Endothelial cell of umbilical vein (primary cell): ENCODE measurements at regions not wholly inside any gene's neighbourhood (a gene's known extent, or its start where the extent isn't known, plus 50 kb on each side); places are given as distances from the start of the nearest gene placed in this dataset.

ENCODE experiments used
- BruUV-seq: library from RNA; stranded (reverse); fragments of 400-500 nt; replicated peaks from 2 replicates; lab custom pipeline; 2021; lab: Mats Ljungman, UMichigan
- CTCF ChIA-PET: fragments of 300-600, 350-600 bp; sonication (Branson Sonifier 250); formaldehyde crosslinking; loops from one replicate; lab custom pipeline; 2021; ENCODE audit warnings: antibody characterized with exemption, inconsistent platforms; lab: Charles Lee
- POLR2A ChIA-PET: fragments of 300-600, 350-600 bp; sonication (Branson Sonifier 250); formaldehyde crosslinking; loops from one replicate; lab custom pipeline; 2021; ENCODE audit warnings: antibody characterized with exemption, inconsistent platforms; lab: Charles Lee
- DNase-seq: peaks from one replicate; pipeline ENCODE4 v3.0.0-alpha.2; 2011; ENCODE audit warnings: low read depth, low spot score
- FAIRE-seq: peaks from 2 replicates; lab custom pipeline; 2011; peaks lifted over from hg19 to GRCh38; lab: Jason Lieb, UNC
- H2AFZ ChIP-seq: 2 replicates; pipeline ENCODE4 v1.6.0; 2012; ENCODE audit warnings: low read depth, low read length, control low read depth, inconsistent platforms
- H3K27ac ChIP-seq: 2 replicates; pipeline ENCODE4 v1.5.1; 2011; ENCODE audit warnings: low read depth, mild to moderate bottlenecking, control low read depth, low read length, moderate library complexity; ENCODE audit not compliant: insufficient read depth
- H3K27me3 ChIP-seq, 2 experiments: 2 replicates each; pipeline versions ENCODE4 v1.6.0 to v1.6.1; 2011; ENCODE audit warnings: low read length in 2 of 2, mixed read lengths in 1 of 2; ENCODE audit not compliant: control insufficient read depth in 2 of 2, insufficient read depth in 2 of 2
- H3K36me3 ChIP-seq, 2 experiments: 2 replicates in 1 of 2; 3 replicates in 1 of 2; pipeline ENCODE4 v1.5.1; 2011; ENCODE audit warnings: low read length in 2 of 2, mild to moderate bottlenecking in 1 of 2, moderate library complexity in 1 of 2; ENCODE audit not compliant: control insufficient read depth in 2 of 2, insufficient read depth in 2 of 2; ENCODE audit errors: extremely low read depth in 1 of 2
- H3K4me1 ChIP-seq: 3 replicates; pipeline ENCODE4 v1.5.1; 2011; ENCODE audit warnings: mild to moderate bottlenecking, low read length; ENCODE audit not compliant: control insufficient read depth, insufficient read depth; ENCODE audit errors: extremely low read depth
- H3K4me2 ChIP-seq: 2 replicates; pipeline ENCODE4 v1.6.1; 2011; ENCODE audit warnings: low read length, control low read depth, mixed read lengths; ENCODE audit not compliant: insufficient read depth
- H3K4me3 ChIP-seq, 3 experiments: fragments of 200-600 bp in 1 of 3; sonication (generic), shearing (Covaris generic) in 1 of 3; replicated peaks in 1 of 3; 2 replicates each; pipeline ENCODE4 v1.5.1; 2011 to 2016; ENCODE audit warnings: control low read depth in 3 of 3, low read length in 3 of 3, mild to moderate bottlenecking in 2 of 3, inconsistent platforms in 1 of 3, low read depth in 1 of 3, moderate library complexity in 1 of 3; ENCODE audit not compliant: insufficient read depth in 1 of 3
- H3K79me2 ChIP-seq: 2 replicates; pipeline ENCODE4 v1.6.0; 2012; ENCODE audit warnings: low read length, inconsistent platforms; ENCODE audit not compliant: control insufficient read depth, insufficient read depth
- H3K9ac ChIP-seq: replicated peaks from 2 replicates; pipeline ENCODE3; 2011; ENCODE audit warnings: low read length, control low read depth; ENCODE audit not compliant: insufficient read depth; ENCODE audit errors: extremely low read depth
- H3K9me1 ChIP-seq: replicated peaks from 3 replicates; pipeline ENCODE4 v1.6.0; 2011; ENCODE audit warnings: mild to moderate bottlenecking, low read length; ENCODE audit not compliant: control insufficient read depth, insufficient read depth; ENCODE audit errors: extremely low read depth
- H3K9me3 ChIP-seq: replicated peaks from 2 replicates; pipeline ENCODE4 v1.5.1; 2012; ENCODE audit warnings: low read length, inconsistent platforms; ENCODE audit not compliant: control insufficient read depth, insufficient read depth
- H4K20me1 ChIP-seq: replicated peaks from 2 replicates; pipeline ENCODE3; 2011; ENCODE audit warnings: mild to moderate bottlenecking, low read length; ENCODE audit not compliant: control insufficient read depth, insufficient read depth; ENCODE audit errors: extremely low read depth
- EZH2 ChIP-seq: IDR thresholded peaks from 2 replicates; pipeline ENCODE4 v1.6.1; 2012; ENCODE audit warnings: borderline replicate concordance, low read depth, mild to moderate bottlenecking, moderate library complexity, low read length, inconsistent platforms; ENCODE audit not compliant: severe bottlenecking
- FOS ChIP-seq: IDR thresholded peaks from 2 replicates; pipeline ENCODE4 v1.6.1; 2011; ENCODE audit warnings: mild to moderate bottlenecking, low read length, moderate library complexity, borderline replicate concordance; ENCODE audit not compliant: insufficient read depth
- GATA2 ChIP-seq: IDR thresholded peaks from 2 replicates; pipeline ENCODE4 v1.7.0; 2011; ENCODE audit warnings: low read depth, mild to moderate bottlenecking, moderate library complexity, mixed read lengths, low read length; ENCODE audit not compliant: insufficient read length, insufficient read depth
- JUN ChIP-seq: IDR thresholded peaks from 2 replicates; pipeline ENCODE4 v1.6.1; 2011; ENCODE audit warnings: borderline replicate concordance, low read depth; ENCODE audit not compliant: insufficient read length, insufficient read depth
- MAX ChIP-seq: IDR thresholded peaks from 2 replicates; pipeline ENCODE4 v1.6.1; 2011; ENCODE audit not compliant: insufficient read depth, insufficient read length
- MYC ChIP-seq: IDR thresholded peaks from one replicate; pipeline ENCODE4 v1.6.1; 2011; ENCODE audit warnings: mild to moderate bottlenecking, low read depth, low read length
- POLR2A ChIP-seq: IDR thresholded peaks from 2 replicates; pipeline ENCODE4 v1.6.1; 2012; ENCODE audit warnings: low read depth, mild to moderate bottlenecking, control low read depth, low read length
- POLR2AphosphoS5 ChIP-seq: IDR thresholded peaks from 2 replicates; pipeline ENCODE4 v1.6.1; 2012; ENCODE audit warnings: low read depth, mild to moderate bottlenecking, control low read depth, low read length, moderate library complexity; ENCODE audit not compliant: insufficient read depth
- dilution Hi-C: fragments of 300-500 bp; cut with MboI; formaldehyde crosslinking; loops from one replicate; pipeline ENCODE4 v1.15.0; 2019; ENCODE audit warnings: low sequenced_read_pairs; ENCODE audit not compliant: extremely low pct_ligation_motif_present
- intact Hi-C: fragments of 100-400 bp; cut with micrococcal nuclease; formaldehyde crosslinking; loops from one replicate; pipeline ENCODE4 v1.10.0; 2022
- TF ChIP-seq, protein P1 (sequence below), 2 donors: IDR thresholded peaks; 1 replicate in 1 of 2; 2 replicates in 1 of 2; pipeline ENCODE4 v1.5.1; 2011; ENCODE audit warnings: low read length in 2 of 2, mild to moderate bottlenecking in 2 of 2, moderate library complexity in 2 of 2, control low read depth in 1 of 2, inconsistent platforms in 1 of 2, low read depth in 1 of 2; ENCODE audit not compliant: insufficient read depth in 1 of 2; ENCODE audit errors: extremely low read depth in 1 of 2

DNA sequence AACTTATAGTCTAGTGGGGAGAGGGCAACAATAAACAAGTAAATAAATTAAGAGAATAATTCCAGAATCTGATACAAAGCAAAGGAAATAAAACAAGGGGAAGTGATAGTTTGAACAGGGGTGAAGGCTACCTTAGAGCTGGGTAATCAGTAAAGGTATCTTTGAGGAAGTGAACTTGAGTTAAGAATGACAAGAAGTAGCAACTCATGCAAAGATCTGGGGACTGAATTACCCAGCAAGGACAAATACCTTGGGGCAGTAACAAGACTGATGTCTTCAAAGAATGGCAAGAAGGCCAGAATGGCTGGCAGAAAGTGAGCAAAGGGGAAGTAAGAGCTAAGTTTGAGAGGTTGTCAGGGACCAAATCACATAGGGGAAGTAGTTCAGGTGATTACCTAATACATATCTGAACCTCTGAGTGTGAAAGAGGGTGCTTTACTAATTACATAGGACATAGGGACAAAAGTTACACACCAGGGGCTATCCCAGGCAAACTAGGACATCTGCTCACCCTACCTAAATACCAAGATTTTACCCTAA, 244.6 kb upstream of the HNRNPA3 start:
- Histone ChIP-seq H4K20me1 (no peaks in the 10 kb centered on the region), H3K9ac (no peak overlapping the region), H3K9me3 (no peaks in the 10 kb centered on the region), H3K4me3 (no peak overlapping the region), H3K4me2 (no peak overlapping the region), H3K36me3 (no peaks in the 10 kb centered on the region), H3K27me3 (peaks cover 2 to 9% of the 10 kb centered on the region in 2 experiments), H2AFZ (no peak overlapping the region), H3K4me1 (no peaks in the 10 kb centered on the region), H3K9me1 (no peaks in the 10 kb centered on the region), H3K79me2 (no peaks in the 10 kb centered on the region), H3K27ac (no peak overlapping the region)
- intact Hi-C loops, result no loop called here
- FAIRE-seq, result no peak
- BruUV-seq, result no TSS peak
- DNase-seq, result no peak
- ChIA-PET CTCF (interaction anchor here (0.6 to 2.2 kb wide), 3 partner anchors 153 to 296 kb away, joined by 3 to 5 read pairs (median 3); no protein-coding TSS in a partner anchor), POLR2A (no interaction called here)
- no peak for TF ChIP-seq POLR2AphosphoS5
- no peak for TF ChIP-seq FOS
- TF ChIP-seq POLR2A, result no peak
- no peak for TF ChIP-seq MYC
- no peak for TF ChIP-seq EZH2
- TF ChIP-seq, protein P1, sequence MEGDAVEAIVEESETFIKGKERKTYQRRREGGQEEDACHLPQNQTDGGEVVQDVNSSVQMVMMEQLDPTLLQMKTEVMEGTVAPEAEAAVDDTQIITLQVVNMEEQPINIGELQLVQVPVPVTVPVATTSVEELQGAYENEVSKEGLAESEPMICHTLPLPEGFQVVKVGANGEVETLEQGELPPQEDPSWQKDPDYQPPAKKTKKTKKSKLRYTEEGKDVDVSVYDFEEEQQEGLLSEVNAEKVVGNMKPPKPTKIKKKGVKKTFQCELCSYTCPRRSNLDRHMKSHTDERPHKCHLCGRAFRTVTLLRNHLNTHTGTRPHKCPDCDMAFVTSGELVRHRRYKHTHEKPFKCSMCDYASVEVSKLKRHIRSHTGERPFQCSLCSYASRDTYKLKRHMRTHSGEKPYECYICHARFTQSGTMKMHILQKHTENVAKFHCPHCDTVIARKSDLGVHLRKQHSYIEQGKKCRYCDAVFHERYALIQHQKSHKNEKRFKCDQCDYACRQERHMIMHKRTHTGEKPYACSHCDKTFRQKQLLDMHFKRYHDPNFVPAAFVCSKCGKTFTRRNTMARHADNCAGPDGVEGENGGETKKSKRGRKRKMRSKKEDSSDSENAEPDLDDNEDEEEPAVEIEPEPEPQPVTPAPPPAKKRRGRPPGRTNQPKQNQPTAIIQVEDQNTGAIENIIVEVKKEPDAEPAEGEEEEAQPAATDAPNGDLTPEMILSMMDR (IDR thresholded peaks at IDR 0.05; ENCODE audit: extremely low read depth in 1 of 2, insufficient read depth in 1 of 2, low read depth in 1 of 2, low read length in 2 of 2), result no peak
- TF ChIP-seq JUN, result no peak
- no peak for TF ChIP-seq GATA2
- no peak for TF ChIP-seq MAX
- dilution Hi-C loops, result no loop called here
